Parathyroid adenoma (tissue), 2 donors: ENCODE measurements at regions not wholly inside any gene's neighbourhood (a gene's known extent, or its start where the extent isn't known, plus 50 kb on each side); places are given as distances from the start of the nearest gene placed in this dataset.

Source experiments
- H2AFZ ChIP-seq: fragments of 300-600 bp; sonication (generic); one replicate; pipeline ENCODE4 v1.7.0; 2017; ENCODE audit warnings: antibody characterized with exemption, mild to moderate bottlenecking
- H3K27ac ChIP-seq: fragments of 300-600 bp; sonication (generic); one replicate; pipeline ENCODE4 v1.7.0; 2017
- H3K27me3 ChIP-seq: fragments of 300-600 bp; sonication (generic); one replicate; pipeline ENCODE4 v1.7.0; 2017; ENCODE audit warnings: low read length; ENCODE audit not compliant: control insufficient read depth, insufficient read depth
- H3K36me3 ChIP-seq: fragments of 300-600 bp; sonication (generic); one replicate; pipeline ENCODE4 v1.7.0; 2017; ENCODE audit warnings: low read length; ENCODE audit not compliant: control insufficient read depth, insufficient read depth
- H3K4me1 ChIP-seq: fragments of 300-600 bp; sonication (generic); one replicate; pipeline ENCODE4 v1.7.0; 2017; ENCODE audit warnings: control low read depth
- H3K4me2 ChIP-seq: fragments of 300-600 bp; sonication (generic); one replicate; pipeline ENCODE4 v1.7.0; 2017; ENCODE audit warnings: low read length
- H3K4me3 ChIP-seq: fragments of 300-600 bp; sonication (generic); one replicate; pipeline ENCODE4 v1.7.0; 2017; ENCODE audit warnings: low read depth, low read length
- H3K79me2 ChIP-seq: fragments of 300-600 bp; sonication (generic); one replicate; pipeline ENCODE4 v1.7.0; 2017; ENCODE audit warnings: control low read depth
- H3K9ac ChIP-seq: fragments of 300-600 bp; sonication (generic); one replicate; pipeline ENCODE4 v1.7.0; 2017; ENCODE audit warnings: mild to moderate bottlenecking
- H3K9me3 ChIP-seq: fragments of 300-600 bp; sonication (generic); one replicate; pipeline ENCODE4 v1.7.0; 2017; ENCODE audit warnings: low read length; ENCODE audit not compliant: control insufficient read depth
- CTCF ChIP-seq: fragments of 300-600 bp; sonication (generic); IDR thresholded peaks from one replicate; pipeline ENCODE4 v1.7.0; 2017; ENCODE audit warnings: antibody characterized with exemption, mild to moderate bottlenecking
- donor health status: primary hyperparathyroidism.

DNA sequence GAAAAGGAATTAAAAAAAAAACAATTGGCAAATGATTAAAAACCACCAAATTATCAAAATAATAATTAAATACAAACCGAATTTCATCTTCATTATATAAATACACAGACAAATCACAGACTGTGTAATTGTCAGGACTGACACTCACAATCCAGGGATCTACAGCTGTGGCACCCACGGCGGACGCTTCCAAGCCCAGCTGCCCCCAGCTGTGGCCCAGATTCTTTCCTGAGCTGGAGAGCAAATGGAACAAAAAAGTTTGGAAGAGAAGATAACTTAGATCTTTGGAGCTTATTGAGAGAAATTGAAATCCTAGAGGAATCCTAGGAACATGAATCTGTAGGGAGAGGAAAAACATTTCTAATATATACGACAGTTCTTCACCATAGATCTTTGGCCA is 316.1 kb downstream of the OTUD1 start:
- Histone ChIP-seq H3K79me2 (no peaks in the 10 kb centered on the region), H3K9me3 (no peaks in the 10 kb centered on the region), H3K4me3 (no peak overlapping the region), H3K9ac (no peak overlapping the region), H3K4me1 (no peaks in the 10 kb centered on the region), H3K4me2 (no peak overlapping the region), H3K27ac (no peak overlapping the region), H3K27me3 (no peaks in the 10 kb centered on the region), H3K36me3 (no peaks in the 10 kb centered on the region), H2AFZ (no peak overlapping the region)
- no peak for TF ChIP-seq CTCF

- no peak overlapping the region for H3K4me3 ChIP-seq
- H3K27ac ChIP-seq, result no peak overlapping the region
- no peak overlapping the region for H3K4me2 ChIP-seq
- no peaks in the 10 kb centered on the region for H3K9me3 ChIP-seq
- no peaks in the 10 kb centered on the region for H3K79me2 ChIP-seq
- no peaks in the 10 kb centered on the region for H3K27me3 ChIP-seq
- H3K36me3 ChIP-seq, result no peaks in the 10 kb centered on the region
- H3K4me1 ChIP-seq, result no peaks in the 10 kb centered on the region
- no peak overlapping the region for H3K9ac ChIP-seq
- no peak overlapping the region for H2AFZ ChIP-seq
- TF ChIP-seq CTCF, result no peak
These were observed 316.7 kb downstream of the OTUD1 start for GRCh38 chr10:23755556-23755955.

DNA sequence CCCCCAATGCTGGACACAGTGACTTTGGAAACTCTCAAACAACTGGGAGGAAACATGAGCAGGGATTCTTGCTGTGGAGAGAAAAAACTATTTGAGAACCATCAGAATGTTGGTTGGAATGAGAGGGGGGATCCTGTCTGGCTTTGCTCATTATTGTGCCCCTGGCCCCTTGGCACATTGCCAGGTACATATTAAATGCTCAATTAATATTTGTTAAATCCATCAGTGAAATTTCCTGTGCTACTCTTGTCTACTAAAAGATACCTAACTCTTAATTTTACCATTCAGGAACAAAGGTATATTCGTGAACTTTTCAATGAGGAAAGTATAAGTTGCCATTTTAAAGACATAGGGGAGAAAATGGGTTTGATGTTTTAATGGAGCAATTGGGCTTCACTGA is 329.4 kb downstream of the OTUD1 start:
- no peak for TF ChIP-seq CTCF
- no peaks in the 10 kb centered on the region for H3K79me2 ChIP-seq
- no peaks in the 10 kb centered on the region for H3K4me1 ChIP-seq

DNA sequence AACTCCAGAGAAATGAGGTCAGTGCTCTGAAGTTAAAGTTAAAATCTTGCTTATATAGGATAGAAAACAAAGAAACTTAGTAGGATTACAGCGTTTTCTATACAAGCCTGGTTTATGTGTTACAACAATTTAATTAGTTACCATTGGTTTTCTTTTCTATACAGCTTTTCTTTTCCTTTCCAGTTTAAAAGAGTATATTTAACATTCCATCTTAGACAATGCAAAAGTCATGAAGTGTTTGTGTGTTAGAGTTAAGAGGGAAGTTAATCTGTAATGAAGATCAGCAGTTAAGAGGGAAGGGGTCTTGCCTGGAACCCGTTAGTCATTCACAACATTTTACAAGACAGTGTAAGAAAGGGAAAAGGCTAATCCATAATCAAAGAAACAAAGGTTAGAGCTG is 338.3 kb downstream of the OTUD1 start:
- Histone ChIP-seq H2AFZ (no peak overlapping the region), H3K27ac (no peak overlapping the region), H3K27me3 (no peaks in the 10 kb centered on the region), H3K4me3 (no peak overlapping the region), H3K9ac (no peak overlapping the region), H3K9me3 (no peaks in the 10 kb centered on the region), H3K4me2 (no peak overlapping the region), H3K79me2 (no peaks in the 10 kb centered on the region), H3K36me3 (no peaks in the 10 kb centered on the region), H3K4me1 (no peaks in the 10 kb centered on the region)
- no peak for TF ChIP-seq CTCF

More for the DNA sequence above, 329.4 kb downstream of the OTUD1 start:
- Histone ChIP-seq H3K27ac (no peak overlapping the region), H3K9me3 (no peaks in the 10 kb centered on the region), H3K27me3 (no peaks in the 10 kb centered on the region), H3K4me2 (no peak overlapping the region), H3K9ac (no peak overlapping the region), H2AFZ (no peak overlapping the region), H3K4me3 (no peak overlapping the region), H3K36me3 (no peaks in the 10 kb centered on the region)

DNA sequence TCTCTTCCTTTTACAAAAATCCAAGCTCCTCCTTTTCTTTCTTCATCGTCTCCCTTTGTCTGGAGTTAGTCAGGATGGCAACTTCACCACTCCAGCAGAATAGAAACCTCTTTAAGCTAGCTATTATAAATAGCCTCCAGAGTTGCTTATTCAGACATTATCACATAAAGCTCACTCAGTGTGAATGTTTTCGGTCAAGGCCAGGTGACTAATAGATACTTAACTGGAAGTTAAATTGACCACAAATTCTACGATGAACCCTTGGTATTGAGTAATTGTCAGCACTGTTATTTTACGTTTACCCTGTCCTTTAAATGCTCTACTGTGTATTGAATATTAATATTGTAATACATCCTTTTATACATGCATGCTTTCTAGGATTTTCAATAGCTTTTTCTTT is 340.4 kb downstream of the OTUD1 start:
- H3K4me1 ChIP-seq, result no peaks in the 10 kb centered on the region
- no peak overlapping the region for H3K27ac ChIP-seq
- no peaks in the 10 kb centered on the region for H3K36me3 ChIP-seq
- no peaks in the 10 kb centered on the region for H3K27me3 ChIP-seq
- no peak for TF ChIP-seq CTCF
- no peak overlapping the region for H3K4me3 ChIP-seq
- H3K4me2 ChIP-seq, result no peak overlapping the region
- no peak overlapping the region for H2AFZ ChIP-seq
- no peaks in the 10 kb centered on the region for H3K79me2 ChIP-seq
- no peak overlapping the region for H3K9ac ChIP-seq
- H3K9me3 ChIP-seq, result no peaks in the 10 kb centered on the region
